ENCODE measurements at regions not wholly inside any gene's neighbourhood (a gene's known extent, or its start where the extent isn't known, plus 50 kb on each side); places are given as distances from the start of the nearest gene placed in this dataset.

DNA sequence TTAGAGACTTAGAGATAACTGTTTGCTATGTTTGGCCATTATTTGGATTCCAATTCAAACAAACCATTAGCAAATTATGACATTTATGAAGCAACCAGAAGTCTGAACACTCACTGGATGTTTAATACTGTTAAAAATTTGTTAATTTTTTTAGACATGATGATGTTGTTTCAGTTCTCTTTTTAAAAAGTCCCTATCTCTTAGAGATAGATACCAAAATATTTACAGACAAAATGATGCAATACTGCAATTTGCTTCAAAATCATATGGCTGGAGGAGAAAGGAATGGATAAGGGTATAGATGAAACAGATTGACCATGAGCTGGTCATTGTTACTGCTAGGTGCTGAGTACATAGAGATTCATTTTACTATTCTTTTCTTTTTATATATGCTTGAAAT lies 534.6 kb downstream of the BCOR start:
- Histone ChIP-seq H3K36me3 (ENCODE audit: control insufficient read depth in 2 of 2, insufficient read depth in 2 of 2, low read length in 2 of 2) (no peaks in the 10 kb centered on the region), H3K4me3 (ENCODE audit: low read length in 2 of 2) (no peak overlapping the region), H3K4me1 (ENCODE audit: control insufficient read depth, insufficient read depth, low read length) (no peaks in the 10 kb centered on the region), H3K27ac (ENCODE audit: low read length) (no peak overlapping the region), H3K9me3 (ENCODE audit: control insufficient read depth in 2 of 2, low read length in 2 of 2) (peaks cover 0 to 4% of the 10 kb centered on the region in 2 donors), H3K9ac (ENCODE audit: low read length in 2 of 2) (no peak overlapping the region), H3K27me3 (ENCODE audit: control insufficient read depth in 1 of 2, insufficient read depth in 2 of 2, low read length in 2 of 2) (peaks cover 0 to 23% of the 10 kb centered on the region in 2 donors)

DNA sequence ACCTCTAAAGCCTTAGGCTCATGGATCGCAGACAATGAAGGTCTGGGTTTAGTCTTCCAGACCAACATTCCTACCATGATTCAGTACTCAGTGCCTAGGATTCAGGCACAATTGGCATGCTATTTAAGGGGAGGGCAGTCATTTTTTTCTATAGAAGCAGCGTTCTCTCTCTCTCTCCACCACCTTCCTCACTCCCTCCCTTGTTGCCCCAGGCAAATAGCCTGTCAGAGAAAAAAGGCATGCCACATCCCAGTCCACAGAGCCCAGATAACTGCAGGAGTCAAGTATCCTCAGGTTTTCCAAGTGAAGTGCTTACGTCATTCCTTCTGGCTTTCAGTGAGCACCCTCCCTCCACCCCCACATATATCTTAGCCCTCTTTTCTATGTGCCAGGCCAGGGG lies 533.0 kb downstream of the BCOR start:
- H3K27me3 ChIP-seq (ENCODE audit: control insufficient read depth in 1 of 2, insufficient read depth in 2 of 2, low read length in 2 of 2): peaks cover 0 to 20% of the 10 kb centered on the region in 2 donors
- no peaks in the 10 kb centered on the region for H3K4me1 ChIP-seq (ENCODE audit: control insufficient read depth, insufficient read depth, low read length)
- H3K36me3 ChIP-seq (ENCODE audit: control insufficient read depth in 2 of 2, insufficient read depth in 2 of 2, low read length in 2 of 2): no peaks in the 10 kb centered on the region

GRCh38 chrX:39574178-39574577 lies 523.6 kb downstream of the BCOR start:
- peaks cover 0 to 10% of the 10 kb centered on the region in 2 donors for H3K27me3 ChIP-seq (ENCODE audit: control insufficient read depth in 1 of 2, insufficient read depth in 2 of 2, low read length in 2 of 2)

More for the DNA sequence above, 533.0 kb downstream of the BCOR start:
- H3K9me3 ChIP-seq (ENCODE audit: control insufficient read depth in 2 of 2, low read length in 2 of 2): peaks cover 0 to 4% of the 10 kb centered on the region in 2 donors
- H3K27ac ChIP-seq (ENCODE audit: low read length): no peak overlapping the region
- H3K4me3 ChIP-seq (ENCODE audit: low read length in 2 of 2): no peak overlapping the region
- H3K9ac ChIP-seq (ENCODE audit: low read length in 2 of 2): no peak overlapping the region

DNA sequence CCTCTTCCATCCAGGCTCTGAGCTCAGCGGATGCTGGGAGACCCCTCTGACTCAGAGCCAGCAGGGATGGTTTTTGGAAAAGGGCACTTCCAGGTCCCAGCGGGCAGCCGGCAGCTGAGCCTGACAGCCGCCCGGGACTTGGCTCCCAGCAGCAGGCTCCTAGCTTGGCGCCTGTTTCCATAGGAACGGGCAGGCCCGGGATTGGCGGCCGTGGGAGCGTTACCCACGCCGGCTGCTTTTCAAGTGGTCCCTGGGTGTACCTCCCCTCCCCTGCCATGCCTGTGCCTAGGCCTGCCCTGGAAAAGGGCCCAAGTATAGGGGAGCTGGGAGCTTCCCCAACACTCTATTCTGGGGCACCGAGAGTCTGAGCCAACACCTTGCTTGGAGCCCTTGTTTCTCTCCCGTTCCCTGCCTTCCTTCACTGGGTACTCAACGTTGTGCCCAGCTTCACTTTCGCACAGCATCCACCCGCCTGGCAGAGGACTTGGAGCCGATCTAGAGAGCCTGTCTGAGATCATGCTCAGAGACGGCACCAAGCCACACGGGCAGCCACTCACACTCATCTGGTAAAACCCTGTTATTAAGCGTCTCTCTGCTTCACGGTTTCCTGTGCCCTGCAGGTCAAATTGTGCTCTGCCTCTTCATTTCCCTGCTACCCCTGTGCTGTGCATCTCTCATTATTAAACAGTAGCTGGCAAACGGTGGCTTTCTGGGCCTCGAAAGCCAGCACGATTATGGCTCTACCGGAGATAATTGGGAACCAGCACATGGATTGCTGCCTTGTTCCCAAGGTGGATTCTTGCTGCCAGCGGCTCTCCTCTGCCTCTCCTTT lies 521.5 kb downstream of the BCOR start:
- Histone ChIP-seq H3K36me3 (ENCODE audit: control insufficient read depth in 2 of 2, insufficient read depth in 2 of 2, low read length in 2 of 2) (no peaks in the 10 kb centered on the region), H3K9me3 (ENCODE audit: control insufficient read depth in 2 of 2, low read length in 2 of 2) (peaks cover 0 to 3% of the 10 kb centered on the region in 2 donors), H3K4me3 (ENCODE audit: low read length in 2 of 2) (peak overlapping the region in 1 of 2 donors; percentile 8), H3K27me3 (ENCODE audit: control insufficient read depth in 1 of 2, insufficient read depth in 2 of 2, low read length in 2 of 2) (peaks cover 0 to 13% of the 10 kb centered on the region in 2 donors), H3K4me1 (ENCODE audit: control insufficient read depth, insufficient read depth, low read length) (peaks cover 2% of the 10 kb centered on the region), H3K9ac (ENCODE audit: low read length in 2 of 2) (no peak overlapping the region), H3K27ac (ENCODE audit: low read length) (no peak overlapping the region)

More at GRCh38 chrX:39574178-39574577, 523.6 kb downstream of the BCOR start:
- Histone ChIP-seq H3K27ac (ENCODE audit: low read length) (no peak overlapping the region), H3K9ac (ENCODE audit: low read length in 2 of 2) (no peak overlapping the region), H3K36me3 (ENCODE audit: control insufficient read depth in 2 of 2, insufficient read depth in 2 of 2, low read length in 2 of 2) (no peaks in the 10 kb centered on the region), H3K4me3 (ENCODE audit: low read length in 2 of 2) (no peak overlapping the region), H3K4me1 (ENCODE audit: control insufficient read depth, insufficient read depth, low read length) (peaks cover 2% of the 10 kb centered on the region), H3K9me3 (ENCODE audit: control insufficient read depth in 2 of 2, low read length in 2 of 2) (peaks cover 0 to 3% of the 10 kb centered on the region in 2 donors)

DNA sequence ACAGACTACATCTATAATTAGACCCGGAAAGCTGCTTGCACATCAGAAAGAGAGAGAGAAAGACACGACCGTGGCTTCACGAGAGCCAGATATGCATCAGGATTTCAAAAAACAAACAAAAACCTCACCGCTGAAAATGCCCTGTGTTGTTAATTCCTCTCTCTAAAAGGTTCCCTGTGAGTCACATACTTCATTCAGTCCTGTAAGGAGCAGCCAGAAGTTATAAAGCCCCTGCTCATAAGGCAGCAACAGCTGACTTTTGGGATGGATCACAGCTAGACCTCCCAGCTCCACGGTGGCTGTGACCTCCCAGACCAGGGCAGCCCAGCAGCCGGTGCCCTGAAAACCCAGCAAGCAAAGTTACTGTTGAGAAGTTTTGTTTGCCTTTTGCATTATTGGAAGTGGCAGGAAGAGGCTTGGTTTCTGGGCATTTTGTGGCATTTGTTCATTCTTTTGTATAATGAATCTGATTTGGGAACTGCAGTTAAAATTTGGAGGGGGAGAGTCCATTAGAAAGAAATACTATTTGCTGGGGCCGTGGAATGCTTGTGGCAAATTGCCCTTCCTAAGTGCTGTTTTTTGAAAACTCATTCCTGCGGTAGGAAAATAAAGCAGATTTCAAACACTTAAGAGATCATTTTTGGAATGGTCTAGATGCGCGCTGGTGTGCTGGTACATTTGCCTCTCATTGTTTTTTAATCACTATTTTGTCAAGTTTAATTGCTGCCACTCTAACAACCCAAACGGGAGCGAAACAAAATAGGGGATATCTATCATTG lies 520.4 kb downstream of the BCOR start:
- no peaks in the 10 kb centered on the region for H3K36me3 ChIP-seq (ENCODE audit: control insufficient read depth in 2 of 2, insufficient read depth in 2 of 2, low read length in 2 of 2)
- H3K4me3 ChIP-seq (ENCODE audit: low read length in 2 of 2): no peak overlapping the region
- H3K4me1 ChIP-seq (ENCODE audit: control insufficient read depth, insufficient read depth, low read length): peaks cover 2% of the 10 kb centered on the region
- H3K27me3 ChIP-seq (ENCODE audit: control insufficient read depth in 1 of 2, insufficient read depth in 2 of 2, low read length in 2 of 2): peaks cover 0 to 12% of the 10 kb centered on the region in 2 donors
- no peak overlapping the region for H3K27ac ChIP-seq (ENCODE audit: low read length)
- no peak overlapping the region for H3K9ac ChIP-seq (ENCODE audit: low read length in 2 of 2)
- H3K9me3 ChIP-seq (ENCODE audit: control insufficient read depth in 2 of 2, low read length in 2 of 2): peaks cover 0 to 3% of the 10 kb centered on the region in 2 donors

- Histone ChIP-seq H3K36me3 (ENCODE audit: control insufficient read depth in 2 of 2, insufficient read depth in 2 of 2, low read length in 2 of 2) (no peaks in the 10 kb centered on the region), H3K27me3 (ENCODE audit: control insufficient read depth in 1 of 2, insufficient read depth in 2 of 2, low read length in 2 of 2) (peaks cover 0 to 11% of the 10 kb centered on the region in 2 donors), H3K4me3 (ENCODE audit: low read length in 2 of 2) (no peak overlapping the region), H3K27ac (ENCODE audit: low read length) (no peak overlapping the region), H3K9ac (ENCODE audit: low read length in 2 of 2) (no peak overlapping the region), H3K4me1 (ENCODE audit: control insufficient read depth, insufficient read depth, low read length) (peaks cover 2% of the 10 kb centered on the region), H3K9me3 (ENCODE audit: control insufficient read depth in 2 of 2, low read length in 2 of 2) (peaks cover 0 to 3% of the 10 kb centered on the region in 2 donors)
These were observed 519.5 kb downstream of the BCOR start for GRCh38 chrX:39577985-39578869.

DNA sequence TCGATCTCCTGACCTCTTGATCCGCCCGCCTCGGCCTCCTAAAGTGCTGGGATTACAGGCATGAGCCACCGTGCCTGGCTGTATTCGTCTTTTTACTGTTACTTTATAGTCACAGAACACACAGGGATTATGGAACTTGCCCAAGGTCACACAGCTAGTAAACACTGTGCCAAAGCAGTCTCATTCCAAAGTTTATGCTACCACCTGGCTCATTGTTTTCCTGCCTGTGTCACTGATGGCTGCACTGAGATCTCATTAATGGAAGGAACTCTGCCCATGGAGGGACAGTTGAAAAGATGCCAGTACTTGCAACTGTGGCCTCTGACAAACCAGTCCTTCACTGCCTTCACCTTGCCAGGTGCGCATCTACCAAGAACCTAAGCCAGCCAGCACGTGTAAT lies 517.7 kb downstream of the BCOR start:
- peaks cover 2% of the 10 kb centered on the region for H3K4me1 ChIP-seq (ENCODE audit: control insufficient read depth, insufficient read depth, low read length)
- H3K27ac ChIP-seq (ENCODE audit: low read length): no peak overlapping the region
- no peak overlapping the region for H3K4me3 ChIP-seq (ENCODE audit: low read length in 2 of 2)
- peaks cover 0 to 11% of the 10 kb centered on the region in 2 donors for H3K27me3 ChIP-seq (ENCODE audit: control insufficient read depth in 1 of 2, insufficient read depth in 2 of 2, low read length in 2 of 2)
- H3K9ac ChIP-seq (ENCODE audit: low read length in 2 of 2): no peak overlapping the region
- no peaks in the 10 kb centered on the region for H3K36me3 ChIP-seq (ENCODE audit: control insufficient read depth in 2 of 2, insufficient read depth in 2 of 2, low read length in 2 of 2)
- H3K9me3 ChIP-seq (ENCODE audit: control insufficient read depth in 2 of 2, low read length in 2 of 2): peaks cover 0 to 9% of the 10 kb centered on the region in 2 donors

DNA sequence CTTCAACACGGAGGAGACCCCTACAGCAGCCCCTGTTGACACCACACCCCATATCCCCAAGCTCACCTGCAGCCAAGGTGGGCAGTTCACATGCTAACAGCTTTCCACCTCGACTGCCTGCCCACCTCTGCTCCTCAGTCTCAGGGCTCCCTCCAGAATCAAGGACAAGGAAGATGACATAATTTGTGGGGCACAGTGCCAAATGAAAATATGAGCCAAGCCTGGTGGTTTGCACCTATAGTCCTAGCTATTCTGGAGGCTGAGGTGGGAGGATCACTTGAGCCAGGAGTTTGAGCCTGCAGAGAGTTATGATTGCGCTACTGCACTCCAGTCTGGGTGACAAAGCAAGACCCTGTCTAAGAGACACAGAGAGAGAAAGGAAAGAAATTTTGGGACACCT lies 516.3 kb downstream of the BCOR start:
- Histone ChIP-seq H3K27me3 (ENCODE audit: control insufficient read depth in 1 of 2, insufficient read depth in 2 of 2, low read length in 2 of 2) (peaks cover 0 to 12% of the 10 kb centered on the region in 2 donors), H3K4me1 (ENCODE audit: control insufficient read depth, insufficient read depth, low read length) (peaks cover 2% of the 10 kb centered on the region), H3K27ac (ENCODE audit: low read length) (no peak overlapping the region), H3K4me3 (ENCODE audit: low read length in 2 of 2) (no peak overlapping the region), H3K9me3 (ENCODE audit: control insufficient read depth in 2 of 2, low read length in 2 of 2) (peaks cover 0 to 9% of the 10 kb centered on the region in 2 donors), H3K36me3 (ENCODE audit: control insufficient read depth in 2 of 2, insufficient read depth in 2 of 2, low read length in 2 of 2) (no peaks in the 10 kb centered on the region), H3K9ac (ENCODE audit: low read length in 2 of 2) (no peak overlapping the region)

- Histone ChIP-seq H3K4me3 (ENCODE audit: low read length in 2 of 2) (no peak overlapping the region), H3K9ac (ENCODE audit: low read length in 2 of 2) (no peak overlapping the region), H3K36me3 (ENCODE audit: control insufficient read depth in 2 of 2, insufficient read depth in 2 of 2, low read length in 2 of 2) (no peaks in the 10 kb centered on the region), H3K9me3 (ENCODE audit: control insufficient read depth in 2 of 2, low read length in 2 of 2) (peaks cover 0 to 9% of the 10 kb centered on the region in 2 donors), H3K4me1 (ENCODE audit: control insufficient read depth, insufficient read depth, low read length) (no peaks in the 10 kb centered on the region), H3K27ac (ENCODE audit: low read length) (no peak overlapping the region), H3K27me3 (ENCODE audit: control insufficient read depth in 1 of 2, insufficient read depth in 2 of 2, low read length in 2 of 2) (peaks cover 0 to 18% of the 10 kb centered on the region in 2 donors)
These were observed 515.7 kb downstream of the BCOR start for GRCh38 chrX:39582091-39582490.

DNA sequence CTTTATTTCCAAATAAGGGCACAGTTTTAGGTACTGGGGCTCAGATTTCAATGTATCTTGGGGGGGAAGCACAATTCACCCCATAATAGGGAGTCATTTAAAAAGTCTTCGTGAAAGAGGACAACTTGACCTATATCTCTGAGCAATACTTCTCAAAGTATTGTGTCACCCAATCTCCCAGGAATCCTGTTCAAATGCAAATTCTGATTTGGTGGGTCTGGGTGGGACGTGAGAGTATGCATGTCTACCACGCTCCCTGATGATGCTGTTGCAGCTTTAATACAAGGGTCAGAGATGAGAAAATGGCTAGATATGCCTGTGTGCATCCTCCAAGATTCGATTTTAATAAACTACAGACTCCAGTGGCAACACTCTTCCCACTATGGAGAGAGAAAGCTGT lies 514.8 kb downstream of the BCOR start:
- Histone ChIP-seq H3K4me3 (ENCODE audit: low read length in 2 of 2) (no peak overlapping the region), H3K9me3 (ENCODE audit: control insufficient read depth in 2 of 2, low read length in 2 of 2) (peaks cover 0 to 9% of the 10 kb centered on the region in 2 donors), H3K27me3 (ENCODE audit: control insufficient read depth in 1 of 2, insufficient read depth in 2 of 2, low read length in 2 of 2) (peaks cover 0 to 18% of the 10 kb centered on the region in 2 donors), H3K9ac (ENCODE audit: low read length in 2 of 2) (no peak overlapping the region), H3K4me1 (ENCODE audit: control insufficient read depth, insufficient read depth, low read length) (no peaks in the 10 kb centered on the region), H3K27ac (ENCODE audit: low read length) (no peak overlapping the region), H3K36me3 (ENCODE audit: control insufficient read depth in 2 of 2, insufficient read depth in 2 of 2, low read length in 2 of 2) (no peaks in the 10 kb centered on the region)
